Lung (tissue), 11 donors: ENCODE measurements at regions not wholly inside any gene's neighbourhood (a gene's known extent, or its start where the extent isn't known, plus 50 kb on each side); places are given as distances from the start of the nearest gene placed in this dataset.

Experiments used
- ATAC-seq: fragments of 200-7000 bp; cut with Tn5 transposase; one replicate; pipeline ENCODE4 v1.9.1; 2020; ENCODE audit warnings: moderate number of reproducible peaks; ENCODE audit not compliant: insufficient read depth, low FRiP score
- DNase-seq, 3 donors: peaks; one replicate each; pipeline ENCODE4 v3.0.0-alpha.2; 2013 to 2017
- H3K27ac ChIP-seq, 2 donors: one replicate each; pipeline ENCODE4 v1.5.1; 2013; ENCODE audit warnings: mild to moderate bottlenecking in 2 of 2, moderate library complexity in 2 of 2, control low read depth in 1 of 2, inconsistent platforms in 1 of 2, low read depth in 1 of 2, low read length in 1 of 2
- H3K27me3 ChIP-seq, 3 donors: one replicate each; pipeline ENCODE4 v1.5.1; 2013; ENCODE audit warnings: low read length in 2 of 3; ENCODE audit not compliant: control insufficient read depth in 3 of 3, insufficient read depth in 3 of 3
- H3K36me3 ChIP-seq, 4 donors: one replicate each; pipeline ENCODE4 v1.5.1; 2013; ENCODE audit warnings: low read length in 4 of 4, mild to moderate bottlenecking in 1 of 4, moderate library complexity in 1 of 4; ENCODE audit not compliant: control insufficient read depth in 4 of 4, insufficient read depth in 4 of 4
- H3K4me1 ChIP-seq, 5 donors: one replicate each; pipeline ENCODE4 v1.5.1; 2013; ENCODE audit warnings: low read length in 5 of 5, mild to moderate bottlenecking in 2 of 5, moderate library complexity in 1 of 5; ENCODE audit not compliant: control insufficient read depth in 5 of 5, insufficient read depth in 5 of 5
- H3K4me3 ChIP-seq: one replicate; pipeline ENCODE4 v1.5.1; 2013; ENCODE audit warnings: mild to moderate bottlenecking, control low read depth, moderate library complexity
- H3K9ac ChIP-seq, 2 donors: one replicate each; pipeline ENCODE4 v1.5.1; 2013; ENCODE audit warnings: low read length in 2 of 2, control low read depth in 1 of 2; ENCODE audit not compliant: insufficient read depth in 1 of 2
- H3K9me3 ChIP-seq, 4 donors: one replicate each; pipeline ENCODE4 v1.5.1; 2013; ENCODE audit warnings: low read length in 3 of 4, mild to moderate bottlenecking in 1 of 4, moderate library complexity in 1 of 4; ENCODE audit not compliant: control insufficient read depth in 4 of 4, insufficient read depth in 3 of 4
- CTCF ChIP-seq: IDR thresholded peaks from 2 replicates; pipeline ENCODE4 v1.5.1; 2012; ENCODE audit warnings: mild to moderate bottlenecking; ENCODE audit errors: control extremely low read depth, extremely low read depth
- WGBS, 2 donors: extraction: QIAGEN DNeasy Blood & Tissue Kit; methylation state at CpG; one replicate each; pipeline ENCODE4 v1.1.7; 2013; 5-methylcytosine and 5-hydroxymethylcytosine counted together
- donor health status: control.
- donor health status: control.
- donor health status: Bipolar disorder and iron deficiency.
- donor health status: healthy.
- donor health status: DM: yes; HTN: yes; CAD: no.

GRCh38 chr12:94046626-94047410 is 101.6 kb upstream of the PLXNC1 start:
- Histone ChIP-seq H3K27ac (no peak overlapping the region), H3K4me1 (peaks cover 0 to 3% (median 0%) of the 10 kb centered on the region in 5 donors), H3K4me3 (no peak overlapping the region), H3K36me3 (no peaks in the 10 kb centered on the region), H3K27me3 (no peaks in the 10 kb centered on the region), H3K9ac (no peak overlapping the region), H3K9me3 (no peaks in the 10 kb centered on the region)
- WGBS, 2 donors: 61 to 81% methylated on average over 7 of the region's 7 CpGs
- no peak for DNase-seq
- no peak for TF ChIP-seq CTCF
- no peak for ATAC-seq

GRCh38 chr12:94047781-94048567 is 100.4 kb upstream of the PLXNC1 start:
- Histone ChIP-seq H3K4me3 (no peak overlapping the region), H3K36me3 (no peaks in the 10 kb centered on the region), H3K4me1 (peaks cover 0 to 4% (median 0%) of the 10 kb centered on the region in 5 donors), H3K9ac (no peak overlapping the region), H3K27ac (peak overlapping the region in 1 of 2 donors; percentile 12), H3K9me3 (no peaks in the 10 kb centered on the region), H3K27me3 (no peaks in the 10 kb centered on the region)
- no peak for TF ChIP-seq CTCF
- 67 to 74% methylated on average over 7 of the region's 7 CpGs for WGBS, 2 donors
- DNase-seq: peak in 1 of 3 donors; percentile 29
- ATAC-seq: no peak

- Histone ChIP-seq H3K9ac (no peak overlapping the region), H3K36me3 (no peaks in the 10 kb centered on the region), H3K27me3 (no peaks in the 10 kb centered on the region), H3K4me3 (no peak overlapping the region), H3K9me3 (no peaks in the 10 kb centered on the region), H3K27ac (no peak overlapping the region), H3K4me1 (peaks cover 0 to 8% (median 0%) of the 10 kb centered on the region in 5 donors)
- no peak for TF ChIP-seq CTCF
- DNase-seq: peak in 1 of 3 donors; percentile 30
- WGBS, 2 donors: 59 to 72% methylated on average over 3 of the region's 3 CpGs
- no peak for ATAC-seq
Measured at GRCh38 chr12:94048757-94049156, 99.6 kb upstream of the PLXNC1 start.
